ENCODE measurements at regions not wholly inside any gene's neighbourhood (a gene's known extent, or its start where the extent isn't known, plus 50 kb on each side); places are given as distances from the start of the nearest gene placed in this dataset.

- no peak for TF ChIP-seq MYC (IDR thresholded peaks at IDR 0.05; ENCODE audit: low read depth, low read length)
- no peak for TF ChIP-seq MYC (CRISPR knock-in tag; IDR thresholded peaks at IDR 0.05; ENCODE audit: borderline replicate concordance, low read depth)
- TF ChIP-seq NR2F6 (CRISPR knock-in tag; IDR thresholded peaks at IDR 0.05), result no peak
- no peak for TF ChIP-seq ETS2 (tag; IDR thresholded peaks at IDR 0.05; ENCODE audit: borderline replicate concordance, poor library complexity, severe bottlenecking)
- no peak for TF ChIP-seq RAD21 (CRISPR knock-in tag; conservative IDR thresholded peaks at IDR 0.05 in 1 of 2, IDR thresholded peaks at IDR 0.05 in 1 of 2)
- TF ChIP-seq, protein P1, sequence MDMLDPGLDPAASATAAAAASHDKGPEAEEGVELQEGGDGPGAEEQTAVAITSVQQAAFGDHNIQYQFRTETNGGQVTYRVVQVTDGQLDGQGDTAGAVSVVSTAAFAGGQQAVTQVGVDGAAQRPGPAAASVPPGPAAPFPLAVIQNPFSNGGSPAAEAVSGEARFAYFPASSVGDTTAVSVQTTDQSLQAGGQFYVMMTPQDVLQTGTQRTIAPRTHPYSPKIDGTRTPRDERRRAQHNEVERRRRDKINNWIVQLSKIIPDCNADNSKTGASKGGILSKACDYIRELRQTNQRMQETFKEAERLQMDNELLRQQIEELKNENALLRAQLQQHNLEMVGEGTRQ (CRISPR knock-in tag; IDR thresholded peaks at IDR 0.05), result no peak
- no peak for TF ChIP-seq NFE2L1 (tag; IDR thresholded peaks at IDR 0.05; ENCODE audit: borderline replicate concordance, low read depth)
- TF ChIP-seq ZBTB40 (IDR thresholded peaks at IDR 0.05), result no peak
- no peak for TF ChIP-seq ZBTB40 (CRISPR knock-in tag; IDR thresholded peaks at IDR 0.05)
Observed at GRCh38 chr15:25250011-25250596, 188.7 kb downstream of the UBE3A start (continued).
